DMS114 treated with DMSO at 0.1 percent for 48 hours (cell line): ENCODE measurements at regions not wholly inside any gene's neighbourhood (a gene's known extent, or its start where the extent isn't known, plus 50 kb on each side); places are given as distances from the start of the nearest gene placed in this dataset.
"Not testable (repeated sequence)": the region's sequence is repeated elsewhere in the genome, so short reads cannot be mapped to it uniquely, and the experiment has no call there.

Source experiments
- DNase-seq: peaks from one replicate; lab custom pipeline; 2025; ENCODE audit not compliant: unreplicated experiment; lab: John Stamatoyannopoulos, UW

- no peak for DNase-seq
Observed at GRCh38 chr17:22484826-22485225, 792.5 kb downstream of the KCNJ18 start.

GRCh38 chr17:22490399-22490798, 798.1 kb downstream of the KCNJ18 start:
- no peak for DNase-seq

GRCh38 chr17:22492331-22492730, 800.0 kb downstream of the KCNJ18 start:
- no peak for DNase-seq

- no peak for DNase-seq
Observed at GRCh38 chr17:22496450-22496849, 804.1 kb downstream of the KCNJ18 start.

- no peak for DNase-seq
Observed at GRCh38 chr17:22503322-22503899, 811.1 kb downstream of the KCNJ18 start.

- DNase-seq, result no peak
Observed at GRCh38 chr17:22505660-22506059, 813.3 kb downstream of the KCNJ18 start.

- DNase-seq, result no peak
Observed at GRCh38 chr17:22506231-22506630, 813.9 kb downstream of the KCNJ18 start.

- DNase-seq, result no peak
Observed at GRCh38 chr17:22506861-22507260, 814.5 kb downstream of the KCNJ18 start.

- DNase-seq, result no peak
Observed at GRCh38 chr17:22507823-22508222, 815.5 kb downstream of the KCNJ18 start.

- DNase-seq, result no peak
Observed at GRCh38 chr17:22510504-22510903, 818.2 kb downstream of the KCNJ18 start.

GRCh38 chr17:22511431-22511830, 819.1 kb downstream of the KCNJ18 start:
- no peak for DNase-seq

GRCh38 chr17:22512057-22512456, 819.7 kb downstream of the KCNJ18 start:
- DNase-seq, result no peak

- DNase-seq, result no peak
Observed at GRCh38 chr17:22512506-22512905, 820.2 kb downstream of the KCNJ18 start.

- no peak for DNase-seq
Observed at GRCh38 chr17:22512997-22513538, 820.7 kb downstream of the KCNJ18 start.

- DNase-seq, result no peak
Observed at GRCh38 chr17:22514315-22514714, 822.0 kb downstream of the KCNJ18 start.

- no peak for DNase-seq
Observed at GRCh38 chr17:22514767-22515320, 822.5 kb downstream of the KCNJ18 start.

- DNase-seq, result no peak
Observed at GRCh38 chr17:22515599-22515998, 823.3 kb downstream of the KCNJ18 start.

GRCh38 chr17:22516861-22517636, 824.7 kb downstream of the KCNJ18 start:
- no peak for DNase-seq

- no peak for DNase-seq
Observed at GRCh38 chr17:22517716-22518115, 825.4 kb downstream of the KCNJ18 start.

- DNase-seq, result no peak
Observed at GRCh38 chr17:22518185-22518584, 825.9 kb downstream of the KCNJ18 start.

- not testable (repeated sequence) for DNase-seq
Observed at GRCh38 chr17:22548873-22549272, 856.5 kb downstream of the KCNJ18 start.
